ENCODE measurements at regions not wholly inside any gene's neighbourhood (a gene's known extent, or its start where the extent isn't known, plus 50 kb on each side); places are given as distances from the start of the nearest gene placed in this dataset.

DNA sequence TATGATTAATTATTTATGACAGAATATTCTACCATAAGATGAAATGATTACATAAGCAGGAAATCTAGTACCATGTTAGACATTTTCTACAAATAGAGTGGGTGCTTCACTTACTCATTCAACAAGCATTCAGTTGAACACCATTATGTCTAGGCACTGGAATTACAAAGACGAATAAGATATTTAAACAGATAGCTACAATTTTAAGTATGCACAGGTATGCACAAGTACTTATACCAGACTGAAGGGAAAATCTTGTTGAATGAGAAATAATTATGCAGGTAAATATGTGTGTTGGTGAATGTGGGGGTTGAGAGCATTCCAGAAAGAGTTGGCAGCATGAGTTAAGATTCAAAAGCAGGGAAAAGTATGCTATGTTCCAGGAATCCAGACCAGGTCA lies 107.3 kb upstream of the CNKSR2 start:
- DNase-seq (no peak), ATAC-seq (no peak)
- Mint-ChIP-seq H3K27ac (no peak overlapping the region), H3K9me3 (peaks cover 0 to 39% (median 10%) of the 10 kb centered on the region in 9 donors), H3K4me1 (no peaks in the 10 kb centered on the region), H3K36me3 (peaks cover 0 to 11% (median 0%) of the 10 kb centered on the region in 3 donors), H3K27me3 (peaks cover 0 to 4% (median 1%) of the 10 kb centered on the region in 5 donors), H3K4me3 (no peak overlapping the region)
- POLR2A ChIA-PET = no interaction called here

DNA sequence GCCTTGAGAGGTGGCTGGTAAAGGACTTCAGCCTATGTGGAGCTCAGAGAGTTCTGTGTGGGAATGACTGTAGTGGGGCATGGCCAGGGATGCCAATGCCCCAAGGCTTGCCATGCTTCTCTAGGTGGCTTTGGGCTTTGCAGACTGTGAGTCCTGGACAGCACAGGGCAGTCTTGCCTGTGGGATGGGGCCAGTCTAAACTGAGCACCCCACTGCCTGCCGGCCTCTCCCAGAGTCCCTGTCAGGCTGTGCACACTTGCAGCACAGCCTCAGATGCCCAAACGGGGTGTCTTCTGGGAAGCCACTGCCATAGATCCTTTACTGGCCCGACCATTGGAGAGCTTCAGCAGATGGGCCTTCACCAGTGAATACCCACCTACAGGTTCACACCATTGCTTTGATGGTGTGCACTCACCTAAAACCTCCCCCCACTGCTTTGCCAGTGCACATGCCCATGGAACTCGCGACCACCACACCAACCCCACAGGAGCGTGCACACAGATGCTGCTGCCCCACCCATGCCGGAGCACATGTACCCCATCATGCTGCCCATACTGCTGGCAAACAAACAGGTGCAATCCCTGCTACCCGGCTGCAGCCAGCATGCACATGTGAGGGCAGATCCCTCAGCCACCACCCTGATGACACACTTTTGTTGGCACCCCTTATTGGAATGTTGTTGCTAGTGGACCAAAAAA lies 97.3 kb upstream of the CNKSR2 start:
- H3K4me3 Mint-ChIP-seq = no peak overlapping the region
- no peak overlapping the region for H3K27ac Mint-ChIP-seq
- DNase-seq = no peak
- H3K36me3 Mint-ChIP-seq = no peaks in the 10 kb centered on the region
- POLR2A ChIA-PET = no interaction called here
- peaks cover 0 to 23% (median 0%) of the 10 kb centered on the region in 9 donors for H3K9me3 Mint-ChIP-seq
- peaks cover 0 to 2% (median 0%) of the 10 kb centered on the region in 5 donors for H3K27me3 Mint-ChIP-seq
- H3K4me1 Mint-ChIP-seq = no peaks in the 10 kb centered on the region
- no peak for ATAC-seq

DNA sequence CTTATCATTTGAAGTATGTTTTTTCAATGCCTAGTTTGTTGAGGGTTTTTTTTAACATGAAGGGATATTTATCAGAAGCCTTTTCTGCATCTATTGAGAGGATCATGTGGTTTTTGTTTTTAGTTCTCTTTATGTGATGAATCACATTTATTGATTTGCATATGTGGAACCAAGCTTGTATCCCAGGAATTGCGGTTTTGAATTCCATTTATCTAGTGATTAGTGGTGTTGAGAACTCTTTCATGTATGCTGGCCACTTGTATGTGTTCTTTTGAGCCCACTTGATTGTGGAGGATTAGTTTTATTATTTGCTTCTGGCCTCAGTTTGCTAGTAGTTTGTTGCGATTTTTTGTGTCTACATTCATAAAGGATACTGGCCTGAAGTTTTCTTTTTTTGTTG lies 85.0 kb upstream of the CNKSR2 start:
- DNase-seq = no peak
- POLR2A ChIA-PET = no interaction called here
- H3K9me3 Mint-ChIP-seq = no peaks in the 10 kb centered on the region
- ATAC-seq = no peak
- H3K27me3 Mint-ChIP-seq = peaks cover 0 to 5% (median 0%) of the 10 kb centered on the region in 5 donors
- no peak overlapping the region for H3K4me3 Mint-ChIP-seq
- no peaks in the 10 kb centered on the region for H3K4me1 Mint-ChIP-seq
- H3K36me3 Mint-ChIP-seq = no peaks in the 10 kb centered on the region
- H3K27ac Mint-ChIP-seq = no peak overlapping the region

DNA sequence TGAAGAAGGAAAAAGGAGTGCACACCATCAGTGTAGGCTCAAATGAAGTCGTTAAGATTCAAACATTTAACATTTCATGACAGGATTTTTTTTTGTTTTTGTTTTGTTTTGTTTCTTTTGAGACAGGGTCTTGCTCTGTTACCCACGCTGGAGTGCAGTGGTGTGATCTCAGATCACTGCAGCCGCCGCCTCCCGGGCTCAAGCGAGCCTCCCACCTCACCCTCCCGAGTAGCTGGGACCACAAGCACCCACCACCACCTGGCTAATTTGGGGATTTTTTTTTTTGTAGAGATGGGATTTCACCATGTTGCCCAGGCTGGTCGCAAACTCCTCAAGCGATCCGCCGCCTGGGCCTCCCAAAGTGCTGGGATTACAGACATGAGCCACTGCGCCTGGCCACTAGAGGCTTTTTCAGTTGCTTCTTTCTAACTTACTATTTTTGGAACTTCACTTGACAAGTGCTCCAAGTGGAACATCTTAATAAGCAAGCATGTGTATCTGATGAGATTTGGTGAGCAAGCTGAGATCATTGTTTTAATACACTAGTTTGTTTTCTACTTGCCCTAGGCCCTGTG lies 78.9 kb upstream of the CNKSR2 start:
- Mint-ChIP-seq H3K36me3 (no peaks in the 10 kb centered on the region), H3K27me3 (peaks cover 0 to 5% (median 0%) of the 10 kb centered on the region in 5 donors), H3K27ac (no peak overlapping the region), H3K4me3 (no peak overlapping the region), H3K4me1 (no peaks in the 10 kb centered on the region), H3K9me3 (no peaks in the 10 kb centered on the region)
- no peak for ATAC-seq
- POLR2A ChIA-PET = no interaction called here
- no peak for DNase-seq

DNA sequence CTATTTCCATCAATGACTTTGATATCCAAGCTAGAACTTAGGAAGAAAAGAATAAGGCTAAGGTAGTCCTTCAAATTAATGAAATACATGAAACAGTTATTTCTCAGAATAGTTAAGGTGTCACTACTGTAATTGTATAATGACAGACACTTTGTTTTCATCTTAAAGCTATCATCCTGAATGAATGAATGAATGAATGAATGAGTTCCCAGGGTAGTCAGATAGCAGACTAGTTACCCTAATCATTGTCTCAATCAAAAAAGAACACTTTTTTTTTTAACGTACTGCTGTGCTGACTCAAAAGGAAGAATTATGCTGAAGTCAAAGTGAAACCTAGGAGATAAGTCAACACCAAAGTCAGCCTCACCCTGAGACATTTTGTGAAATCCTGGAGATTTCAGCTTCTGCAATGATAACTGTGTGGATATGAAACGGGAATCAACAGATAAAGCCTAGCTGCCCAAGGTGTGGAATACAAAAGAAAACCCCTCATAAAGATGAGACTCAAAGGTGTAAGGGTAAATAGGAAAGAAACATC lies 68.3 kb upstream of the CNKSR2 start:
- Mint-ChIP-seq H3K27me3 (no peaks in the 10 kb centered on the region), H3K4me1 (peaks cover 0 to 3% (median 2%) of the 10 kb centered on the region in 4 donors), H3K4me3 (no peak overlapping the region), H3K9me3 (no peaks in the 10 kb centered on the region), H3K27ac (no peak overlapping the region), H3K36me3 (no peaks in the 10 kb centered on the region)
- DNase-seq (no peak), ATAC-seq (no peak)
- POLR2A ChIA-PET = no interaction called here

DNA sequence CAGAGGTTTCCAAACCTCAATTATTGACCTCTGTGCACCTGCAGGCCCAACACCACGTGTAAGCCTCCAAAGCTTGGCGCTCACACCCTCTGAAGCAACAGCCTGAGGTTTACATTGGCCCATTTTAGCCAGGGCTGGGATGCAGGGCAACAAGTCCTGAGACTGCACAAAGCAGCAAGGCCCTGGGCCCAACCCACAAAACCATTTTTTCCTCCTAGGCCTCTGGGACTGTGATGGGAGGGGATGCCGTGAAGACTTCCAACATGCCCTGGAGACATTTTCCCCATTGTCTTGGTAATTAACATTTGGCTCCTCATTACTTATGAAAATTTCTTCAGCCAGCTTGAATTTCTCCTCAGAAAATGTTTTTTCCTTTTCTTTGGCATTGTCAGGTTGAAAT lies 54.9 kb upstream of the CNKSR2 start:
- Mint-ChIP-seq H3K27ac (no peak overlapping the region), H3K4me3 (no peak overlapping the region), H3K4me1 (no peaks in the 10 kb centered on the region), H3K36me3 (peaks cover 0 to 26% (median 5%) of the 10 kb centered on the region in 3 donors), H3K27me3 (no peaks in the 10 kb centered on the region), H3K9me3 (peaks cover 0 to 47% (median 10%) of the 10 kb centered on the region in 9 donors)
- POLR2A ChIA-PET = no interaction called here
- no peak for ATAC-seq
- no peak for DNase-seq

All from naive thymus-derived CD8-positive, alpha-beta T cell (primary cell).